ENCODE measurements at regions not wholly inside any gene's neighbourhood (a gene's known extent, or its start where the extent isn't known, plus 50 kb on each side); places are given as distances from the start of the nearest gene placed in this dataset.

- TF ChIP-seq POLR2A (IDR thresholded peaks at IDR 0.05; ENCODE audit: low read depth) (no peak), CTCF (IDR thresholded peaks at IDR 0.05) (no peak), EP300 (IDR thresholded peaks at IDR 0.05) (no peak)
Measured at GRCh38 chr1:30382496-30382895, 340.9 kb downstream of the MATN1 start.

All from esophagus muscularis mucosa (tissue), 4 donors.